DMS 273 treated with DMSO at 0.1 percent for 48 hours (cell line): ENCODE measurements at regions not wholly inside any gene's neighbourhood (a gene's known extent, or its start where the extent isn't known, plus 50 kb on each side); places are given as distances from the start of the nearest gene placed in this dataset.
"Not testable (repeated sequence)": the region's sequence is repeated elsewhere in the genome, so short reads cannot be mapped to it uniquely, and the experiment has no call there.

ENCODE experiments used
- DNase-seq: peaks from one replicate; lab custom pipeline; 2025; lab: John Stamatoyannopoulos, UW

- DNase-seq, result no peak
Measured at GRCh38 chr16:65763640-65764305, 602.7 kb upstream of the CDH5 start.

DNA sequence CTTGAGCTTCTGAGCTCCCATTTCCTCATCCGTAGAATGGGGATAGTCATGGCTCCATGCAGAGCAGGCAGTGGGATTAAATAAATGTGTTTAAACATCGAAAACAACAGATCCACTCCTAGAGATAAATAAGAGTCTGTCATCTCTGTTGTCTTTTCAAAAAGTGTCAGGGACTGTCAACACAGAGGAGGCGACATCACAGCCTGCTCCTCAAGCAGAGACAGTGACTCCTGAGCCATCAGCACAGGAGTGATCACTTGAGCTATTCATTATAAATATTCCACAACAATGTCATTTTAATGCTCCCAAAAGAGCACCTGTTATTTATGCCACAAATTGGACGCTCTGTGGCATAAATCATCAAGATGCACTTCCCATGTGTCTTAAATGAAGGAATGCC lies 605.6 kb upstream of the CDH5 start:
- DNase-seq, result no peak

- DNase-seq, result no peak
Measured at GRCh38 chr16:65758620-65759019, 607.9 kb upstream of the CDH5 start.

- DNase-seq, result no peak
Measured at GRCh38 chr16:65757064-65757463, 609.4 kb upstream of the CDH5 start.

GRCh38 chr16:65756163-65756562 lies 610.3 kb upstream of the CDH5 start:
- DNase-seq, result no peak

- DNase-seq, result no peak
Measured at GRCh38 chr16:65754820-65755691, 611.4 kb upstream of the CDH5 start.

DNA sequence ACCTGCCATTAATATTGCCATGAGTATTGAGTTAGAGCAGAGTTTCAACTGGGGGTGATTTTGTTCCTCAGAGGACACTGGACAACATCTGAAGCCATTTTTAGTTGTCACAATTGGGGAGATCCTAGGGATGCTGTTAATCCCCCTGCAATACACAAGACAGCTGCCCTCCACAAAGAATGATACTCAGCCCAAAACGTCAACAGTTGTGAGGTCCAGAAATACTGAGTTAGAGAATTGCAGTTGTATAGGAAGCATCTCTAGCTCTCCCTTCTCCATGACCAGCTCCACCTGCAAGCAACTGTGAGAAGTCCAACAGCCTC lies 614.0 kb upstream of the CDH5 start:
- no peak for DNase-seq

- DNase-seq, result no peak
Measured at GRCh38 chr16:65751622-65752521, 614.6 kb upstream of the CDH5 start.

DNA sequence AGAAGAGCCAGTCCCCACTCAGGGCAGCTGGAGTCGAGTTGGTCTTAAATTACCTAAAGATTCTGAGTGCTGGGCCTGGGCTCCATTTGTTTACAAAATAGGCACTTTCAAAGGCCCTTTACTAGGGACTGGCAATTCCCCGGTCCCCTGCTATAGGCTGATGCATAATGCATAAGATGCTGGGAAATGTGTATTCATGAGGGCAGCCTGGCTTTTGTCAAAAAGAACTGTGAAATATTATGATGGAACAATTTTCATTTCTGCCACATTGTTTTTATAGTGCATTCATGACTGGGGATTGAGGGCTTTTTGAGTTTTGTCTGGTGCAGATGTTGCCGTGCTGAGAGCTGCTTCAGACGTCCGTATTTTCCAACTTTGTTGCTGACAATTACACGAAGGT lies 617.0 kb upstream of the CDH5 start:
- DNase-seq, result no peak

GRCh38 chr16:65746941-65747340 lies 619.5 kb upstream of the CDH5 start:
- DNase-seq, result no peak

GRCh38 chr16:65745201-65745708 lies 621.2 kb upstream of the CDH5 start:
- no peak for DNase-seq

DNA sequence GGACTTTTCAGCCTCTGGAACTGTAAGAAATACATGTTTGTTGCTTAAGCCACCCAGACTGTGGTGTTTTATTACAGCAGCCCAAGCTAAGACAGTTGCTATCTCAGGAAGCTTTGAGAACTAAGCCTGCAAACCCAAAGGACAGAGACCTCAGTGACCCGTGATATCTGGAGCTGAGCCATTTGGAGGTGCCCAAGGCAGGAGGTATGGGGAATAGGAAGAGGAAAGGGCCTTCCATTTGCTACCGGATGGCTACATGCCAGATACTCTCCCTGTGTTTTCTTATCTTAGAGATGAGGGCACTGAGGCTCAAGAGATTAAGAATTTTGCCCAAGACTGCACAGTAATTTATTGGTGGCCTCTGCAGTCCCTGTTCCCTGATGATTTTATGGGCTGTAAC lies 622.1 kb upstream of the CDH5 start:
- no peak for DNase-seq

DNA sequence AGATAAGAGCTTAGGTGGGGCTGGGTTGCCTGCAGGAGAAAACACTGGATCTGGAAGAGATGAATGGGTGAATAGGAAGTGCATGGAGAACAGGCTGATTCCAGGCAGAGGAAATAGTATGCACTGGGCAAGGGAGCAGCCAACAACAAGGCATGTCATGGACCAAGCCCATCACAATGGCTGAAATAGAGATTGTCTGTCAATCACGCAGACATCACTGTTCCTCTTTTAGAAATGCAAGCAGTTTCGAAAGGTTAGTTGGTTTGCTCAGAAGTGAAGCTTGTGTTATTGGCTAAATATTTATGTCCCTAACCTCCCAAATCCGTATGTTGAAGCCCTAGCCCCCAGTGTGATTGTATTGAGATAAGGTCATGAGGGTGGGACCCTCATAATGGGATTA lies 621.7 kb upstream of the CDH11 start:
- no peak for DNase-seq

DNA sequence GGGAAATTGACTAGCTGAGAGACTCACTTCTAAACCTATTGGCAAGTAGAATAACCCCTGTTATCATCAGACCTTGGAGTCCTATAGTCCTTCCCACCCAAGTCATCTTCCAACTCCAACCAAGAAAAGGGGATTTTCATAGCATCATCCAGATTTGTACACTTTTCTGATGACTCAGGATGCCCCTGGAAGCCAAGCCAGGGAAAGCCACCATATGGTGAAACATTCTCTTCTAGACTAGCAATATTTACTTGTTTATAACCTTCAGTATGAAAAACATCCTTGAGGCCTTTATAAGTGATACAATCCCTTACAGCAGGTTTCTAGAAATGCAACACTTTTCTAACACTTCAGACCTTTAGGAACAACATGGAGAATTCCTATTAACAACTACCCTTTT lies 618.8 kb upstream of the CDH11 start:
- no peak for DNase-seq

- no peak for DNase-seq
Measured at GRCh38 chr16:65739518-65739917, 617.7 kb upstream of the CDH11 start.

GRCh38 chr16:65737831-65738230 lies 616.0 kb upstream of the CDH11 start:
- DNase-seq, result no peak

- DNase-seq, result not testable (repeated sequence)
Measured at GRCh38 chr16:65735615-65736014, 613.8 kb upstream of the CDH11 start.

DNA sequence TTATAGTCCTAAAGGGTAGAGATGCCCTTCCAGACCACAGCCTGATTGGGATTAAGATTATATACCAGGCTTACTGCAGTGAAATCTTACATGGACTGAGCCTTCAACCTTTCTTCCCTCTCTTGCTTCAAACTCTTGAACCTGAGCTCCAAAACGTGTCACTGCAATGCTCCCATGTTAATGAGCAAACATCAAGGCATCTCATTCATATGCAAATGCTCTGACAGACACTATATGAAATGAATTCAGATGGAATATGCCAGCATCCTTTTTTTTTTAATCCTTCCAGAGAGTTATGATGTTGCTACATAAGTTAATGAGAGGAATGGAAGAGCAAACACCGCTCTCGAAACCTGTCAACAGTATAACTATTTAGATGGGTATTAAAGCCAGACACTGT lies 611.9 kb upstream of the CDH11 start:
- no peak for DNase-seq

DNA sequence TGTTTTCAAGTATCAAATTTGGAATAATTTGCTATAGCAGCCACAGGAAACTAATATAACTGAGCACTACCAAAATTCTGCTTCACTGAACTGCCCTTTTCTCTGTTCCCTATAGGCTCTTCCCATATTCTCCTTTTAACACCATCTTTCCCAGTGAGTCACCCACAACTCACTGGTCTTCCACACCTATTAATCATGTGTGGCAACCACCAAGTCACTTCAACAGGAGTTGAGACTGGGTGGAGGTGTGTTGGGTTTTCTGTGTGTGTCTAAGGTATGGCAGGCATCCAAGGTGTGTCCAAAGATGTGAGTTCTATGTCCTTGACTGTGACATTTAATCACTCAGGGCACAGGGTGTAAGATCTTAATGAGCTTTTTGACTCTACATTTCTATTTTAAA lies 610.0 kb upstream of the CDH11 start:
- no peak for DNase-seq

- DNase-seq, result no peak
Measured at GRCh38 chr16:65728652-65729051, 606.8 kb upstream of the CDH11 start.

GRCh38 chr16:65728167-65728566 lies 606.3 kb upstream of the CDH11 start:
- DNase-seq, result no peak

DNA sequence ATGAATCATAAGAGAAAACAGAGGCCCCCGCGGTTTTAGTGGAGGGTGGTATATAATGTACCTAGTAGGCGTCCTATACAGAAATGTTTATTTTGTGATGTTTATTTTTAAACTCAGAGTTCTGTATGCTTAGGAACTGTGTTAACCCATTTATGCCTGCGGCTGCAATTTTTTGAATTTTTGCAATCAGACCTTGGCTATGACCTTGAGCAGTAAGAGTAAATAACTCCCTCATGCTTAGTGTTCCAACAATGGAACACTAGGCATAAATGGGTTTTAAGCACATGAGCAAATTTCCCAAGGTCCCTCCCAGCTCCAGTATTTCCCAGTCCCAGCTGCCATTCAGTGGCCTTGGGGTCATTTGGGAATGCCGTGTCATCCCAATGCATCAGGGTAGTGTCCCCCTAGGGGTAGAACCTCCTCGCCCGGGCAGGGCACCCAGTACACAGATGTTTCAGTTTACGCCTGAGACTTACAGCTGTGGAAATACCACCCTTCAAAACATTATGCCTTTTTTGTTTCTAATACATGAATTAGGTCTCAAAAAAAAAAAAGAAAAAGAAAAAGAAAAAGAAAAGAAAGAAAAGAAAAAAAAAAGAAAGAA lies 605.8 kb upstream of the CDH11 start:
- DNase-seq, result no peak
